Testis (tissue), 2 donors: ENCODE measurements at regions not wholly inside any gene's neighbourhood (a gene's known extent, or its start where the extent isn't known, plus 50 kb on each side); places are given as distances from the start of the nearest gene placed in this dataset.

ENCODE experiments used
- DNase-seq: peaks from one replicate; pipeline ENCODE4 v3.0.0-alpha.2; 2019
- H3K27ac ChIP-seq, 2 donors: fragments of 200-600 bp; sonication (generic); one replicate each; pipeline ENCODE4 v1.5.1; 2019
- H3K27me3 ChIP-seq: fragments of 200-600 bp; sonication (generic); one replicate; pipeline ENCODE4 v1.5.1; 2019
- H3K36me3 ChIP-seq: fragments of 200-600 bp; sonication (generic); one replicate; pipeline ENCODE4 v1.5.1; 2017; ENCODE audit warnings: low read depth; ENCODE audit errors: missing control alignments
- H3K4me1 ChIP-seq: fragments of 200-600 bp; sonication (generic); one replicate; pipeline ENCODE4 v1.5.1; 2019
- H3K4me3 ChIP-seq, 2 donors: fragments of 200-600 bp; sonication (generic); one replicate each; pipeline ENCODE4 v1.5.1; 2017 to 2019
- H3K9me3 ChIP-seq: fragments of 200-600 bp; sonication (generic); one replicate; pipeline ENCODE4 v1.5.1; 2017
- POLR2A ChIP-seq: fragments of 450-650 bp; IDR thresholded peaks from one replicate; pipeline ENCODE4 v1.6.1; 2017; ENCODE audit warnings: antibody characterized with exemption, mild to moderate bottlenecking, moderate library complexity
- WGBS, 2 donors: methylation state at CpG; one replicate each; pipeline ENCODE4 v1.1.5; 2018; 5-methylcytosine and 5-hydroxymethylcytosine counted together
- intact Hi-C: fragments of 100-400 bp; cut with DNase I; formaldehyde crosslinking; loops from one replicate; pipeline ENCODE4 v1.15.1; 2023; ENCODE audit warnings: low total_unique reads
- TF ChIP-seq, protein P1 (sequence below), 3 experiments: fragments of 450-650 bp in 2 of 3; fragments of 200-600 bp in 1 of 3; sonication (generic) in 1 of 3; IDR thresholded peaks; one replicate each; pipeline ENCODE4 v1.5.1; 2016 to 2019; ENCODE audit warnings: antibody characterized with exemption in 3 of 3, mild to moderate bottlenecking in 2 of 3, moderate library complexity in 1 of 3

DNA sequence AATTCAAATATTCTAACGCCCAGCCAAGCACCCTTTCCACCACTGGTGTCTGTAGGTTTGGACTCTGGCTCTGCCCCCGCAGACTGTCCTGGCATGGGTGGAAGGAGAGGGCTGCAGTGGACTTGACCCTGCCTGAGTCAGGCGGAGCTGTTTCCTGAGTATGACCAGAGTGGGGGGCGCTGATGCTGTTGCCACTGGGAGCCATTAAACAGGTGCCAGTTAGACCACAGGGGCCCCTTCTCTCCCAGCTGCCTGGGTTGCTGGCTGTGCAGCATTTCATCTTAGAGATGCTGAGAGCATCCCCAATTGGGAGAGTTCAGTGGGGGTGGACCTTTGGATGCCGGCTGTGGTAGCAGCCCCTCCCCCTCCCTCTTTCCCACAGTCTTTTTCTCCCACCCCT is 539.5 kb downstream of the MATN1 start:
- H3K4me1 ChIP-seq = no peaks in the 10 kb centered on the region
- H3K4me3 ChIP-seq = no peak overlapping the region
- 79 to 82% methylated on average over 5 of the region's 5 CpGs for WGBS, 2 donors
- DNase-seq = no peak
- no peak overlapping the region for H3K27ac ChIP-seq
- TF ChIP-seq, protein P1, sequence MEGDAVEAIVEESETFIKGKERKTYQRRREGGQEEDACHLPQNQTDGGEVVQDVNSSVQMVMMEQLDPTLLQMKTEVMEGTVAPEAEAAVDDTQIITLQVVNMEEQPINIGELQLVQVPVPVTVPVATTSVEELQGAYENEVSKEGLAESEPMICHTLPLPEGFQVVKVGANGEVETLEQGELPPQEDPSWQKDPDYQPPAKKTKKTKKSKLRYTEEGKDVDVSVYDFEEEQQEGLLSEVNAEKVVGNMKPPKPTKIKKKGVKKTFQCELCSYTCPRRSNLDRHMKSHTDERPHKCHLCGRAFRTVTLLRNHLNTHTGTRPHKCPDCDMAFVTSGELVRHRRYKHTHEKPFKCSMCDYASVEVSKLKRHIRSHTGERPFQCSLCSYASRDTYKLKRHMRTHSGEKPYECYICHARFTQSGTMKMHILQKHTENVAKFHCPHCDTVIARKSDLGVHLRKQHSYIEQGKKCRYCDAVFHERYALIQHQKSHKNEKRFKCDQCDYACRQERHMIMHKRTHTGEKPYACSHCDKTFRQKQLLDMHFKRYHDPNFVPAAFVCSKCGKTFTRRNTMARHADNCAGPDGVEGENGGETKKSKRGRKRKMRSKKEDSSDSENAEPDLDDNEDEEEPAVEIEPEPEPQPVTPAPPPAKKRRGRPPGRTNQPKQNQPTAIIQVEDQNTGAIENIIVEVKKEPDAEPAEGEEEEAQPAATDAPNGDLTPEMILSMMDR (IDR thresholded peaks at IDR 0.05) = no peak
- no peak for TF ChIP-seq POLR2A
- H3K27me3 ChIP-seq = no peaks in the 10 kb centered on the region
- H3K36me3 ChIP-seq = no peaks in the 10 kb centered on the region
- intact Hi-C loops = no loop called here
- no peaks in the 10 kb centered on the region for H3K9me3 ChIP-seq

DNA sequence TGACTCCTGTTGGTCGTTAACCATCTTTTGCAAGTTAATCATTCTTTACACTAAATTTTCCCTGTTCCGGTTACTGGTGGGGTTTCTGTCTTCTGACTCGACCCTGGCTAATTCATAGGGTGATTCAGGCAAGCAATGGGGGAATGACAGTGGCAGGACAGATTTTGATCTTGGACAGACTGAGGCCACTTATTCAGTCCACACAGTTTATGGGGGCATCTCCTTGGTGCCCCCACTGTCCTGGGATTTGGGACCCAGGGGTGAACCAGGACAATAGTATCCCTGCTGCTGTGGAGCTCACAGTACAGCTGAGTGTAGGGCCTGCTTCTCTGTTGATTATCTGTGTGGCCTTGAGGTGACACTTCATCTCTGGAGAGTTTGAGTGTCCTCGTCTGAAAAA is 540.4 kb downstream of the MATN1 start:
- H3K9me3 ChIP-seq = no peaks in the 10 kb centered on the region
- no peak for DNase-seq
- no peaks in the 10 kb centered on the region for H3K36me3 ChIP-seq
- no peak overlapping the region for H3K4me3 ChIP-seq
- TF ChIP-seq, protein P1 (IDR thresholded peaks at IDR 0.05) = no peak
- TF ChIP-seq POLR2A = no peak
- H3K27me3 ChIP-seq = no peaks in the 10 kb centered on the region
- intact Hi-C loops = no loop called here
- no peaks in the 10 kb centered on the region for H3K4me1 ChIP-seq
- 74 to 77% methylated on average over 4 of the region's 4 CpGs for WGBS, 2 donors
- H3K27ac ChIP-seq = no peak overlapping the region

DNA sequence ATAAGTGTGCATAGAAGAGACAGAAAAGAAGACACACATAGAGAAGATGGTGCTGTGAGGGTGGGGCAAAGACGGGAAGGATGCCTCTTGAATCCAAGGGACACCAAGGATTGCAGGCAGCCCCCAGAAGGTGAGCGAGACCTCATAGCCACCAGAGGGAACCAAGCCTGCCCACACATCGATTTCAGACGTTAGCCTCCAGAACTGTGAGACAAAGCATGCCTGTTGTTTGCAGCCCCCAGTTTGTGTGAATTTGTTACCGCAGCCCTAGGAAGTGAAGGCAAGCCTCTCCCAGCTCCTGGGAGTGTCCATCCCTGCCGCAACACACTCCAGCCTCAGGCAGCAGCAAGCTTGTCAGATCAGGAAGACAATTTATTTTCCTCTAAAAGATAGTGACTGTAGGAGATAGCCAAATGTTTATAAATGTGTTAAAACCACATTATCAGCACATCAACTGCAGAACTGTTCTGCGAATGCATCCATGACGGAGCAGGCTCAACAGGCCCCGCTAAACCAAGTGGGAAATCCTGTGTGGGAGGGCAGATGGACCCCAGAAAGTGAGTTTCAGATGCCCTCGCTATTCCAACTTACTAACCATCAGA is 543.3 kb downstream of the MATN1 start:
- Histone ChIP-seq H3K4me1 (no peaks in the 10 kb centered on the region), H3K36me3 (no peaks in the 10 kb centered on the region), H3K27me3 (no peaks in the 10 kb centered on the region), H3K27ac (no peak overlapping the region), H3K9me3 (no peaks in the 10 kb centered on the region), H3K4me3 (no peak overlapping the region)
- WGBS, 2 donors = 59 to 64% methylated on average over 10 of the region's 10 CpGs
- TF ChIP-seq, protein P1 (IDR thresholded peaks at IDR 0.05) = no peak
- no peak for TF ChIP-seq POLR2A
- intact Hi-C loops = no loop called here
- DNase-seq = no peak

DNA sequence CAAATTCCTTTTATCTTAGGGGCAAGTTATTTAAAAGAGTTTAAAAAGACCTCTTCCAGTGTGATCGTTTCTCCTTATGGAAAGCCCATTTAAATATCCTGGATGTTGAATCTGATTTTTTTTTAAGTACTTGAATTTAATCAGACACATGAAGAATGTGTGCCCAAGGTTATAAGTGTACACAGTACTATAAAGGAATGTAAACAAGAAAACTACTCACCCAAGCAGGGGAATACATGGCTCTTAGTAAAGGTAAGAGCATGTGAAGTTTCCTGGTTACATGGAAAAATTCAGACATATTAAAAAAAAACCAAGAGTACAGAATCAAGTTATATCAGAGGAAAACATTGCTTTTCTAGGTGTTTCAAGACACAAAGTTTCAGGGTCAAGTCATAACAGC is 546.9 kb downstream of the MATN1 start:
- H3K36me3 ChIP-seq = no peaks in the 10 kb centered on the region
- H3K4me3 ChIP-seq = no peak overlapping the region
- H3K27ac ChIP-seq = no peak overlapping the region
- no peaks in the 10 kb centered on the region for H3K9me3 ChIP-seq
- intact Hi-C loops = no loop called here
- WGBS, 2 donors = 59% methylated on average over 1 of the region's 1 CpG
- no peaks in the 10 kb centered on the region for H3K27me3 ChIP-seq
- DNase-seq = no peak
- no peaks in the 10 kb centered on the region for H3K4me1 ChIP-seq
- no peak for TF ChIP-seq POLR2A
- TF ChIP-seq, protein P1 (IDR thresholded peaks at IDR 0.05) = no peak

DNA sequence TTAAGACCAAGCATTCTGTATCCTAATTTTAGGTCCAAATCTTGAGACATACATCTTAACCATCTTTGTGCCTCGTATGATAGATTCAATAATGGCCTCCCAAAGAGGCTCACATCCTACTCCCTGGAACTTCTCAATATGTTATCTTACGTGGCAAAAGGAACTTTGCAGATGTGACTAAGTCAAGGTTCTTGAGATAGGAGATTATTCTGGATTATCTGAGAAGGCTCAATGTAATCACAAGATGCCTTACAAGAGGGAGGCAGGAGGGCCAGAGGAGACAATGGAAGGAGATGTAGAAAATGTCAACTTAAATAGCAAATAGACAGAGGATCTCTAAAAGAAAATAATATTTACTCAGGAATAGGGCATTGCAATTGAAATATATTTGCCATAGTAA is 548.9 kb downstream of the MATN1 start:
- intact Hi-C loops = no loop called here
- TF ChIP-seq, protein P1 (IDR thresholded peaks at IDR 0.05) = no peak
- no peak for TF ChIP-seq POLR2A
- 55 to 72% methylated on average over 2 of the region's 2 CpGs for whole genome bisulfite sequencing, 2 donors
- Histone ChIP-seq H3K27ac (no peak overlapping the region), H3K4me1 (no peaks in the 10 kb centered on the region), H3K9me3 (no peaks in the 10 kb centered on the region), H3K36me3 (no peaks in the 10 kb centered on the region), H3K4me3 (no peak overlapping the region), H3K27me3 (no peaks in the 10 kb centered on the region)
- no peak for DNase-seq
